ENCODE measurements at regions not wholly inside any gene's neighbourhood (a gene's known extent, or its start where the extent isn't known, plus 50 kb on each side); places are given as distances from the start of the nearest gene placed in this dataset.

DNA sequence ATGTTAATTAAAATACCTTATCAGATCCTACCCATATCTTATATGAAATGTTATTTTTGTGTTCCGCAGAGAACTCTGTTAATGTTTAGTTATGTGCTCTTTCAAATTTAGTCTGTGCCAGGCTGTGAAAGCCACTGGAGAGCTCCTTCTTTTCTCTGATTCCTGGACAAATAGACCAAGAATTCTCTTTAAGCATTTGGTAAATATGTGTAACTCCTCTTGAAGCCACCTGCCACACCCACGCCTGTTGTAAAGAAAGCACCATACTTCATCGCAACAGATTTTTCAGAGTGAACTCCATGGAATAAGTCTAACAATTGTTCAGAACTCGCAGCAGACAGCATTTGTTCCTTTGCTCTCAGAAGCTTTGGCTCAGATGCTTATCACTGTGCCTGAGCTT, 301.1 kb downstream of the FAM170A start:
- no peak overlapping the region for H3K4me3 ChIP-seq (ENCODE audit: low read depth, low read length)
- TF ChIP-seq, protein P1, sequence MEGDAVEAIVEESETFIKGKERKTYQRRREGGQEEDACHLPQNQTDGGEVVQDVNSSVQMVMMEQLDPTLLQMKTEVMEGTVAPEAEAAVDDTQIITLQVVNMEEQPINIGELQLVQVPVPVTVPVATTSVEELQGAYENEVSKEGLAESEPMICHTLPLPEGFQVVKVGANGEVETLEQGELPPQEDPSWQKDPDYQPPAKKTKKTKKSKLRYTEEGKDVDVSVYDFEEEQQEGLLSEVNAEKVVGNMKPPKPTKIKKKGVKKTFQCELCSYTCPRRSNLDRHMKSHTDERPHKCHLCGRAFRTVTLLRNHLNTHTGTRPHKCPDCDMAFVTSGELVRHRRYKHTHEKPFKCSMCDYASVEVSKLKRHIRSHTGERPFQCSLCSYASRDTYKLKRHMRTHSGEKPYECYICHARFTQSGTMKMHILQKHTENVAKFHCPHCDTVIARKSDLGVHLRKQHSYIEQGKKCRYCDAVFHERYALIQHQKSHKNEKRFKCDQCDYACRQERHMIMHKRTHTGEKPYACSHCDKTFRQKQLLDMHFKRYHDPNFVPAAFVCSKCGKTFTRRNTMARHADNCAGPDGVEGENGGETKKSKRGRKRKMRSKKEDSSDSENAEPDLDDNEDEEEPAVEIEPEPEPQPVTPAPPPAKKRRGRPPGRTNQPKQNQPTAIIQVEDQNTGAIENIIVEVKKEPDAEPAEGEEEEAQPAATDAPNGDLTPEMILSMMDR (IDR thresholded peaks at IDR 0.05; ENCODE audit: low read depth, low read length) = no peak
- TF ChIP-seq MAX (IDR thresholded peaks at IDR 0.05; ENCODE audit: low read depth, low read length) = no peak
- TF ChIP-seq POLR2A (IDR thresholded peaks at IDR 0.05; ENCODE audit: extremely low read depth, insufficient read length) = no peak
- TF ChIP-seq MYC (IDR thresholded peaks at IDR 0.05; ENCODE audit: low read depth, low read length) = no peak
- no peak for DNase-seq (ENCODE audit: low read depth)

DNA sequence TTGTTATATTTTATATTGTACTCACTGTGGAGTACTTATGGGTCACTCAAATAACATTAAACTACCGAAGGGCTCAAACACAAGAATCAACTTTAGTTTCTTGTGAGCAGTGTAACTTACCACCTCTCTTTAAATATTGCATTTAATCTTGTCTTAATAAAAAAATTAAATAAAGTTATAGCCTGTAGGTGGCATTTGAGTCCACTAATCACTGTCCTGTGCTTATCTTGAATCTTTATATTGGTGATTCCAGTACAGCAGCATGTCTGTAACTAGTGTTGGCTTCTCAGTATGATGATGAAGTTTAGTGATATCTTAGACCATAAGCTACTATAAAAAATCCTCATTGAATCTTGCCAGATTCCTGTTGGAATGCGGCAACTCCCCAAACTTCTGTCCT, 313.8 kb downstream of the FAM170A start:
- DNase-seq (ENCODE audit: low read depth) = peak; percentile 2
- no peak for TF ChIP-seq MAX (IDR thresholded peaks at IDR 0.05; ENCODE audit: low read depth, low read length)
- TF ChIP-seq POLR2A (IDR thresholded peaks at IDR 0.05; ENCODE audit: extremely low read depth, insufficient read length) = no peak
- no peak for TF ChIP-seq MYC (IDR thresholded peaks at IDR 0.05; ENCODE audit: low read depth, low read length)
- TF ChIP-seq, protein P1 (IDR thresholded peaks at IDR 0.05; ENCODE audit: low read depth, low read length) = no peak
- no peak overlapping the region for H3K4me3 ChIP-seq (ENCODE audit: low read depth, low read length)

DNA sequence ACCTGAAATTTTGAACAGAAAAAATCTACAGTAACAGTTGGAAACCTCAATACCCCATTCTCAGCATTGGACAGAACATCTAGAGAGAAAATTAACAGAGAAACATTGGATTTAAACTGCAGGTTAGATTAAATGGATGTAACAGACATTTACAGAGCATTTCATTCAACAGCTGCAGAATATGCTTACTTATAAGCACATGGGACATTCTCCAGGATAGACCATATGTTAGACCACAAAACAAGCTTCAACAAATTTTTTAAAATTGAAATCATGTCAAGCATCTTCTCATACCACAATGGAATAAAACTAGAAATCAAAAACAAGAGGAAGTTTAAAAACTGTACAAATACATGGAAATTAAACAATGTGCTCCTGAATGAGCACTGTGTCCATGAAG, 316.3 kb downstream of the FAM170A start:
- no peak overlapping the region for H3K4me3 ChIP-seq (ENCODE audit: low read depth, low read length)
- DNase-seq (ENCODE audit: low read depth) = no peak
- no peak for TF ChIP-seq MYC (IDR thresholded peaks at IDR 0.05; ENCODE audit: low read depth, low read length)
- TF ChIP-seq POLR2A (IDR thresholded peaks at IDR 0.05; ENCODE audit: extremely low read depth, insufficient read length) = no peak
- TF ChIP-seq MAX (IDR thresholded peaks at IDR 0.05; ENCODE audit: low read depth, low read length) = no peak
- TF ChIP-seq, protein P1 (IDR thresholded peaks at IDR 0.05; ENCODE audit: low read depth, low read length) = no peak

- no peak for DNase-seq (ENCODE audit: low read depth)
- H3K4me3 ChIP-seq (ENCODE audit: low read depth, low read length) = no peak overlapping the region
- TF ChIP-seq MAX (IDR thresholded peaks at IDR 0.05; ENCODE audit: low read depth, low read length) (no peak), MYC (IDR thresholded peaks at IDR 0.05; ENCODE audit: low read depth, low read length) (no peak), POLR2A (IDR thresholded peaks at IDR 0.05; ENCODE audit: extremely low read depth, insufficient read length) (no peak)
- TF ChIP-seq, protein P1 (IDR thresholded peaks at IDR 0.05; ENCODE audit: low read depth, low read length) = no peak
Observed at GRCh38 chr5:119948162-119948561, 318.8 kb downstream of the FAM170A start.

DNA sequence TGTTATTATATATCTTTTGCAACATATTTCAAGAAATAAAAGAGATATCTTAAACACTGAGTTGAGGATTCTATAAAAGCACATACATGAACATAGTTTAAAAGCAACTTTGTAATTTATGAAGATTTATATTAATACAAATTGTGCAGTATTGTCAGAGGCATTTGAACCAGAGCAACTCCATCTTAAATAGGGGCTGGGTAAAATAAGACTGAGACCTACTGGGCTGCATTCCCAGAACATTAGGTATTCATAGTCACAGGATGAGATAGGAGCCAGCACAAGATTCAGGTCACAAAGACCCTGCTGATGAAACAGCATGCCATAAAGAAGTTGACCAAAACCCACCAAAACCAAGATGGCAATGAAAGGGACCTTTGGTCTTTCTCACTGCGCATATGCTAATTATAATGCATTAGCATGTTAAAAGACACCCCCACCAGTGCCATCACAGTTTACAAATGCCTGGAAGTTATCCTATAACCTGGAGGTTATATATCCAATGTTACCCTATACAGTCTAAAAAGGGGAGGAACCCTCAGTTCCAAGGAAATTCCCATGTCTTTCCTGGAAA, 320.2 kb downstream of the FAM170A start:
- DNase-seq (ENCODE audit: low read depth) = no peak
- H3K4me3 ChIP-seq (ENCODE audit: low read depth, low read length) = no peak overlapping the region
- TF ChIP-seq POLR2A (IDR thresholded peaks at IDR 0.05; ENCODE audit: extremely low read depth, insufficient read length) = no peak
- TF ChIP-seq, protein P1 (IDR thresholded peaks at IDR 0.05; ENCODE audit: low read depth, low read length) = no peak
- TF ChIP-seq MYC (IDR thresholded peaks at IDR 0.05; ENCODE audit: low read depth, low read length) = no peak
- no peak for TF ChIP-seq MAX (IDR thresholded peaks at IDR 0.05; ENCODE audit: low read depth, low read length)

Data from NB4 (cell line).